ENCODE measurements at regions not wholly inside any gene's neighbourhood (a gene's known extent, or its start where the extent isn't known, plus 50 kb on each side); places are given as distances from the start of the nearest gene placed in this dataset.
"Not testable (repeated sequence)": the region's sequence is repeated elsewhere in the genome, so short reads cannot be mapped to it uniquely, and the experiment has no call there.

GRCh38 chr6:101114703-101115102 is 233.6 kb upstream of the ASCC3 start:
- DNase-seq = peak; percentile 35

GRCh38 chr6:101116337-101116736 is 235.2 kb upstream of the ASCC3 start:
- no peak for DNase-seq

GRCh38 chr6:101117393-101118135 is 236.4 kb upstream of the ASCC3 start:
- DNase-seq = no peak

GRCh38 chr6:101118136-101118396 is 236.9 kb upstream of the ASCC3 start:
- no peak for DNase-seq

- DNase-seq = no peak
Measured at GRCh38 chr6:101120747-101121146, 239.6 kb upstream of the ASCC3 start.

GRCh38 chr6:101125380-101125971 is 244.3 kb upstream of the ASCC3 start:
- no peak for DNase-seq

GRCh38 chr6:101126501-101126900 is 245.4 kb upstream of the ASCC3 start:
- no peak for DNase-seq

- DNase-seq = no peak
Measured at GRCh38 chr6:101129851-101130250, 248.7 kb upstream of the ASCC3 start.

- no peak for DNase-seq
Measured at GRCh38 chr6:101146389-101146788, 247.1 kb upstream of the GRIK2 start.

GRCh38 chr6:101150226-101150625 is 243.3 kb upstream of the GRIK2 start:
- no peak for DNase-seq

- DNase-seq = not testable (repeated sequence)
Measured at GRCh38 chr6:101157638-101158037, 235.9 kb upstream of the GRIK2 start.

- DNase-seq = no peak
Measured at GRCh38 chr6:101163611-101164010, 229.9 kb upstream of the GRIK2 start.

- no peak for DNase-seq
Measured at GRCh38 chr6:101167638-101168037, 225.9 kb upstream of the GRIK2 start.

GRCh38 chr6:101171049-101171448 is 222.5 kb upstream of the GRIK2 start:
- not testable (repeated sequence) for DNase-seq

GRCh38 chr6:101178748-101179147 is 214.8 kb upstream of the GRIK2 start:
- no peak for DNase-seq

GRCh38 chr6:101181006-101181405 is 212.5 kb upstream of the GRIK2 start:
- no peak for DNase-seq

- DNase-seq = not testable (repeated sequence)
Measured at GRCh38 chr6:101188285-101188798, 205.2 kb upstream of the GRIK2 start.

GRCh38 chr6:101195588-101195987 is 197.9 kb upstream of the GRIK2 start:
- no peak for DNase-seq

- DNase-seq = no peak
Measured at GRCh38 chr6:101199441-101199840, 194.1 kb upstream of the GRIK2 start.

GRCh38 chr6:101202867-101203374 is 190.6 kb upstream of the GRIK2 start:
- DNase-seq = no peak

- DNase-seq = no peak
Measured at GRCh38 chr6:101203664-101204063, 189.8 kb upstream of the GRIK2 start.

- no peak for DNase-seq
Measured at GRCh38 chr6:101208152-101208551, 185.4 kb upstream of the GRIK2 start.

- DNase-seq = no peak
Measured at GRCh38 chr6:101212640-101213039, 180.9 kb upstream of the GRIK2 start.

GRCh38 chr6:101222007-101222406 is 171.5 kb upstream of the GRIK2 start:
- no peak for DNase-seq

- DNase-seq = no peak
Measured at GRCh38 chr6:101224751-101225150, 168.8 kb upstream of the GRIK2 start.
